NCI-H146 treated with DMSO at 0.1 percent for 48 hours (cell line): ENCODE measurements at regions not wholly inside any gene's neighbourhood (a gene's known extent, or its start where the extent isn't known, plus 50 kb on each side); places are given as distances from the start of the nearest gene placed in this dataset.
"Not testable (repeated sequence)": the region's sequence is repeated elsewhere in the genome, so short reads cannot be mapped to it uniquely, and the experiment has no call there.

ENCODE experiments used
- DNase-seq: peaks from one replicate; lab custom pipeline; 2025; ENCODE audit not compliant: unreplicated experiment; lab: John Stamatoyannopoulos, UW

- no peak for DNase-seq
Observed at GRCh38 chr9:25804856-25805255, 126.6 kb upstream of the TUSC1 start.

GRCh38 chr9:25801989-25802388 lies 123.7 kb upstream of the TUSC1 start:
- not testable (repeated sequence) for DNase-seq

GRCh38 chr9:25773805-25774204 lies 95.6 kb upstream of the TUSC1 start:
- DNase-seq: no peak

GRCh38 chr9:25755951-25756350 lies 77.7 kb upstream of the TUSC1 start:
- no peak for DNase-seq

GRCh38 chr9:25752398-25752797 lies 74.2 kb upstream of the TUSC1 start:
- DNase-seq: no peak

GRCh38 chr9:25742256-25742655 lies 64.0 kb upstream of the TUSC1 start:
- DNase-seq: no peak

- no peak for DNase-seq
Observed at GRCh38 chr9:25733336-25733982, 55.2 kb upstream of the TUSC1 start.

- DNase-seq: not testable (repeated sequence)
Observed at GRCh38 chr9:25731895-25732794, 53.9 kb upstream of the TUSC1 start.
